Trophoblast cell (in vitro differentiated cells and primary cell): ENCODE measurements at regions not wholly inside any gene's neighbourhood (a gene's known extent, or its start where the extent isn't known, plus 50 kb on each side); places are given as distances from the start of the nearest gene placed in this dataset.

Experiments used
- DNase-seq, 2 donors: peaks; one replicate each; pipeline ENCODE4 v3.0.0-alpha.2; 2016
- H2AFZ ChIP-seq: 2 replicates; pipeline ENCODE4 v1.6.1; 2013; ENCODE audit warnings: low read length, moderate library complexity, mild to moderate bottlenecking; ENCODE audit not compliant: insufficient read depth, poor library complexity
- H2AK5ac ChIP-seq: 2 replicates; pipeline ENCODE4 v1.6.1; 2013; ENCODE audit warnings: mild to moderate bottlenecking, low read length
- H2BK120ac ChIP-seq: 2 replicates; pipeline ENCODE4 v1.6.1; 2013; ENCODE audit warnings: low read length, mild to moderate bottlenecking, moderate library complexity; ENCODE audit not compliant: insufficient read depth, poor library complexity
- H2BK12ac ChIP-seq: 2 replicates; pipeline ENCODE4 v1.6.1; 2013; ENCODE audit warnings: mild to moderate bottlenecking, low read length, moderate library complexity
- H2BK5ac ChIP-seq: 2 replicates; pipeline ENCODE4 v1.6.1; 2013; ENCODE audit warnings: low read length, low read depth, moderate library complexity, mild to moderate bottlenecking; ENCODE audit not compliant: poor library complexity
- H3K14ac ChIP-seq: 2 replicates; pipeline ENCODE4 v1.6.1; 2013; ENCODE audit warnings: mild to moderate bottlenecking, low read length
- H3K18ac ChIP-seq: 2 replicates; pipeline ENCODE4 v1.6.1; 2013; ENCODE audit warnings: mild to moderate bottlenecking, low read length
- H3K23ac ChIP-seq: 2 replicates; pipeline ENCODE4 v1.6.1; 2013; ENCODE audit warnings: low read length
- H3K27ac ChIP-seq: 2 replicates; pipeline ENCODE4 v1.5.1; 2013; ENCODE audit warnings: low read depth, mild to moderate bottlenecking, inconsistent platforms, low read length, moderate library complexity
- H3K27me3 ChIP-seq: 2 replicates; pipeline ENCODE4 v1.6.1; 2013; ENCODE audit warnings: inconsistent platforms, mild to moderate bottlenecking, low read length, moderate library complexity; ENCODE audit not compliant: insufficient read depth
- H3K36me3 ChIP-seq, 2 experiments: 1 replicate in 1 of 2; 2 replicates in 1 of 2; pipeline ENCODE4 v1.6.1; 2013; ENCODE audit warnings: low read length in 2 of 2, mild to moderate bottlenecking in 2 of 2, moderate library complexity in 1 of 2; ENCODE audit not compliant: insufficient read depth in 2 of 2, control insufficient read depth in 1 of 2
- H3K4ac ChIP-seq: 2 replicates; pipeline ENCODE4 v1.6.1; 2013; ENCODE audit warnings: low read depth, mild to moderate bottlenecking, low read length, moderate library complexity
- H3K4me1 ChIP-seq, 2 experiments: 1 replicate in 1 of 2; 2 replicates in 1 of 2; pipeline ENCODE4 v1.6.1; 2013; ENCODE audit warnings: low read length in 2 of 2, mild to moderate bottlenecking in 2 of 2, moderate library complexity in 1 of 2; ENCODE audit not compliant: insufficient read depth in 2 of 2, control insufficient read depth in 1 of 2
- H3K4me2 ChIP-seq: 2 replicates; pipeline ENCODE4 v1.6.1; 2013; ENCODE audit warnings: inconsistent platforms, mild to moderate bottlenecking, low read length, moderate library complexity
- H3K4me3 ChIP-seq: 2 replicates; pipeline ENCODE4 v1.5.1; 2013; ENCODE audit warnings: mild to moderate bottlenecking, low read depth, low read length, inconsistent platforms
- H3K79me1 ChIP-seq: one replicate; pipeline ENCODE4 v1.6.1; 2013; ENCODE audit warnings: low read length
- H3K79me2 ChIP-seq: 2 replicates; pipeline ENCODE4 v1.6.1; 2013; ENCODE audit warnings: low read length, mild to moderate bottlenecking; ENCODE audit not compliant: control insufficient read depth, insufficient read depth, poor library complexity
- H3K9ac ChIP-seq: 2 replicates; pipeline ENCODE4 v1.6.1; 2013; ENCODE audit warnings: mild to moderate bottlenecking, low read length
- H3K9me3 ChIP-seq: 2 replicates; pipeline ENCODE4 v1.6.1; 2013; ENCODE audit warnings: low read depth, mild to moderate bottlenecking, control low read depth, inconsistent platforms, low read length; ENCODE audit not compliant: insufficient read depth
- H4K12ac ChIP-seq: 2 replicates; pipeline ENCODE4 v1.6.1; 2013; ENCODE audit warnings: low read depth, mild to moderate bottlenecking, low read length, moderate library complexity
- H4K8ac ChIP-seq: 2 replicates; pipeline ENCODE4 v1.6.1; 2013; ENCODE audit warnings: low read depth, mild to moderate bottlenecking, low read length, moderate library complexity
- H4K91ac ChIP-seq: one replicate; pipeline ENCODE4 v1.6.1; 2013; ENCODE audit warnings: low read depth, mild to moderate bottlenecking, low read length, moderate library complexity
- WGBS: extraction: QIAGEN DNeasy Blood & Tissue Kit; methylation state at CpG from one replicate; pipeline ENCODE4 v1.1.7; 2013; ENCODE audit warnings: missing lambda C conversion rate; ENCODE audit not compliant: insufficient read length, insufficient coverage; ENCODE audit errors: extremely low coverage; 5-methylcytosine and 5-hydroxymethylcytosine counted together

GRCh38 chr1:244187310-244187709 lies 136.2 kb downstream of the ZBTB18 start:
- H3K14ac ChIP-seq, result no peak overlapping the region
- H2BK5ac ChIP-seq, result no peak overlapping the region
- H3K4ac ChIP-seq, result no peak overlapping the region
- no peak overlapping the region for H4K91ac ChIP-seq
- H3K23ac ChIP-seq, result no peak overlapping the region
- H3K79me1 ChIP-seq, result no peaks in the 10 kb centered on the region
- H3K4me2 ChIP-seq, result no peak overlapping the region
- H3K9me3 ChIP-seq, result peaks cover 3% of the 10 kb centered on the region
- no peak overlapping the region for H2BK120ac ChIP-seq
- H3K36me3 ChIP-seq, result no peaks in the 10 kb centered on the region
- H2BK12ac ChIP-seq, result no peak overlapping the region
- no peak overlapping the region for H3K4me3 ChIP-seq
- H3K27ac ChIP-seq, result no peak overlapping the region
- H3K9ac ChIP-seq, result no peak overlapping the region
- no peak for DNase-seq
- no CpG with 5 or more reads among the region's 12 CpGs for WGBS
- H3K27me3 ChIP-seq, result no peaks in the 10 kb centered on the region
- H2AK5ac ChIP-seq, result no peak overlapping the region
- no peaks in the 10 kb centered on the region for H3K4me1 ChIP-seq
- no peak overlapping the region for H3K18ac ChIP-seq
- no peak overlapping the region for H4K12ac ChIP-seq
- no peak overlapping the region for H2AFZ ChIP-seq
- no peak overlapping the region for H4K8ac ChIP-seq
- H3K79me2 ChIP-seq, result no peaks in the 10 kb centered on the region

- H3K14ac ChIP-seq, result no peak overlapping the region
- H2AFZ ChIP-seq, result no peak overlapping the region
- H4K12ac ChIP-seq, result no peak overlapping the region
- H3K4me1 ChIP-seq, result no peaks in the 10 kb centered on the region
- no peak overlapping the region for H2AK5ac ChIP-seq
- H4K8ac ChIP-seq, result no peak overlapping the region
- no peak overlapping the region for H3K9ac ChIP-seq
- H3K23ac ChIP-seq, result no peak overlapping the region
- no peak overlapping the region for H2BK5ac ChIP-seq
- WGBS, result no CpG with 5 or more reads among the region's 5 CpGs
- H3K79me1 ChIP-seq, result no peaks in the 10 kb centered on the region
- H3K18ac ChIP-seq, result no peak overlapping the region
- H2BK120ac ChIP-seq, result no peak overlapping the region
- H3K9me3 ChIP-seq, result peaks cover 3% of the 10 kb centered on the region
- no peak for DNase-seq
- no peak overlapping the region for H2BK12ac ChIP-seq
- no peak overlapping the region for H3K27ac ChIP-seq
- no peak overlapping the region for H3K4me2 ChIP-seq
- H3K36me3 ChIP-seq, result no peaks in the 10 kb centered on the region
- H3K27me3 ChIP-seq, result no peaks in the 10 kb centered on the region
- H3K79me2 ChIP-seq, result no peaks in the 10 kb centered on the region
- H3K4ac ChIP-seq, result no peak overlapping the region
- H4K91ac ChIP-seq, result no peak overlapping the region
- no peak overlapping the region for H3K4me3 ChIP-seq
Measured at GRCh38 chr1:244191581-244191980, 140.5 kb downstream of the ZBTB18 start.

- no peak overlapping the region for H4K8ac ChIP-seq
- no peak overlapping the region for H2AK5ac ChIP-seq
- no peaks in the 10 kb centered on the region for H3K79me1 ChIP-seq
- H3K9ac ChIP-seq, result no peak overlapping the region
- H3K36me3 ChIP-seq, result no peaks in the 10 kb centered on the region
- no peak overlapping the region for H2BK5ac ChIP-seq
- no peak overlapping the region for H3K27ac ChIP-seq
- no peak overlapping the region for H3K4ac ChIP-seq
- no peak overlapping the region for H3K18ac ChIP-seq
- H3K27me3 ChIP-seq, result no peaks in the 10 kb centered on the region
- no peak overlapping the region for H3K14ac ChIP-seq
- H2BK12ac ChIP-seq, result no peak overlapping the region
- H3K4me2 ChIP-seq, result no peak overlapping the region
- H3K23ac ChIP-seq, result no peak overlapping the region
- H2AFZ ChIP-seq, result no peak overlapping the region
- WGBS, result no CpG with 5 or more reads among the region's 3 CpGs
- peaks cover 3% of the 10 kb centered on the region for H3K9me3 ChIP-seq
- H3K4me3 ChIP-seq, result no peak overlapping the region
- H2BK120ac ChIP-seq, result no peak overlapping the region
- no peaks in the 10 kb centered on the region for H3K79me2 ChIP-seq
- H4K12ac ChIP-seq, result no peak overlapping the region
- no peaks in the 10 kb centered on the region for H3K4me1 ChIP-seq
- no peak for DNase-seq
- no peak overlapping the region for H4K91ac ChIP-seq
Measured at GRCh38 chr1:244192325-244192724, 141.2 kb downstream of the ZBTB18 start.

GRCh38 chr1:244196571-244197285 lies 145.6 kb downstream of the ZBTB18 start:
- Histone ChIP-seq H3K18ac (no peak overlapping the region), H3K9ac (no peak overlapping the region), H3K4me2 (no peak overlapping the region), H2BK120ac (no peak overlapping the region), H3K79me2 (peaks cover 2% of the 10 kb centered on the region), H3K79me1 (no peaks in the 10 kb centered on the region), H3K27me3 (no peaks in the 10 kb centered on the region), H2BK12ac (no peak overlapping the region), H3K4me3 (no peak overlapping the region), H3K23ac (no peak overlapping the region), H3K9me3 (peaks cover under 1% of the 10 kb centered on the region), H4K12ac (no peak overlapping the region), H3K14ac (no peak overlapping the region), H2BK5ac (no peak overlapping the region), H3K4ac (no peak overlapping the region), H4K91ac (no peak overlapping the region), H3K27ac (no peak overlapping the region), H2AFZ (no peak overlapping the region), H3K4me1 (peaks cover 8 to 12% of the 10 kb centered on the region in 2 experiments), H3K36me3 (no peaks in the 10 kb centered on the region), H4K8ac (no peak overlapping the region), H2AK5ac (no peak overlapping the region)
- no peak for DNase-seq
- no CpG with 5 or more reads among the region's 6 CpGs for WGBS
